ENCODE measurements at regions not wholly inside any gene's neighbourhood (a gene's known extent, or its start where the extent isn't known, plus 50 kb on each side); places are given as distances from the start of the nearest gene placed in this dataset.
"Not testable (repeated sequence)": the region's sequence is repeated elsewhere in the genome, so short reads cannot be mapped to it uniquely, and the experiment has no call there.

- not testable (repeated sequence) for H3K27ac ChIP-seq
Measured at GRCh38 chr1:109857702-109858101, 52.9 kb upstream of the CSF1 start.

DNA sequence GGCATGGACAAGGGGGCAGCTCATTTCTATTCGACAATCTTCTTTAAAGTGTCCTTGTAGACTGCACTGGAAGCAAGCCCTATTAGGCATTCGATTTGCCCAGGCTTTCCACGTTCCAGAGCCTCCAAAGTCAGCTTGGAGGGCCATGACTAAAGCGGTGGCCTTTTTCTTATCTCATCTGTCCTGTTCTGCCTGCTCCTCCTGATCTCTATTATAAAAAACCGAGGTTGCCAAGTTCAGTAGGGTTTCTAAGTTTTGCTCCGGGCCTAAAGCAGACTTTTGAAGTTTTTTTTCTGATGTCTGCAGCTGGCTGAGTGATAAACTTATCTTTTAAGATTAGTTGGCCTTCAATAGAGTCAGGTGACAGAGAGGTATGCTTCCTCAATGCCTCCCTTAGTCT lies 54.7 kb upstream of the CSF1 start:
- H3K27ac ChIP-seq, result not testable (repeated sequence)

DNA sequence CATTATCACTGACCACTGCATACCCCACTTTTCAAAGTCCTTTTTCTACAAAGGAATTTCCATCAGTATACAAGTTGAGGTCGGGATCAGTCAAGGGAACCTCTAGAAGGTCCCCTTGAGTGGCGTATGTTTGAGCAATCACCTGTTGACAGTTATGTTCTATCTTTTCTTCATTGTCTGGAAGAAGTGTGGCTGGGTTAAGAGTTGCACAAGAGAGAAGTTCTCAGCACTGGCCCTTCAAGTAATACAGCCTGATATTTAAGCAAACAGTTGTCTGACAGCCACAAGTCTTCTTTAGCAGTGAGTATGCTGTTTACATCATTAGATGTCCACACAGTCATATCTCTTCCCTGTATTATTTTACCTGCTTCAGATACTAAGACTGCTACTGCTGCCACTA lies 56.7 kb upstream of the CSF1 start:
- not testable (repeated sequence) for H3K27ac ChIP-seq

DNA sequence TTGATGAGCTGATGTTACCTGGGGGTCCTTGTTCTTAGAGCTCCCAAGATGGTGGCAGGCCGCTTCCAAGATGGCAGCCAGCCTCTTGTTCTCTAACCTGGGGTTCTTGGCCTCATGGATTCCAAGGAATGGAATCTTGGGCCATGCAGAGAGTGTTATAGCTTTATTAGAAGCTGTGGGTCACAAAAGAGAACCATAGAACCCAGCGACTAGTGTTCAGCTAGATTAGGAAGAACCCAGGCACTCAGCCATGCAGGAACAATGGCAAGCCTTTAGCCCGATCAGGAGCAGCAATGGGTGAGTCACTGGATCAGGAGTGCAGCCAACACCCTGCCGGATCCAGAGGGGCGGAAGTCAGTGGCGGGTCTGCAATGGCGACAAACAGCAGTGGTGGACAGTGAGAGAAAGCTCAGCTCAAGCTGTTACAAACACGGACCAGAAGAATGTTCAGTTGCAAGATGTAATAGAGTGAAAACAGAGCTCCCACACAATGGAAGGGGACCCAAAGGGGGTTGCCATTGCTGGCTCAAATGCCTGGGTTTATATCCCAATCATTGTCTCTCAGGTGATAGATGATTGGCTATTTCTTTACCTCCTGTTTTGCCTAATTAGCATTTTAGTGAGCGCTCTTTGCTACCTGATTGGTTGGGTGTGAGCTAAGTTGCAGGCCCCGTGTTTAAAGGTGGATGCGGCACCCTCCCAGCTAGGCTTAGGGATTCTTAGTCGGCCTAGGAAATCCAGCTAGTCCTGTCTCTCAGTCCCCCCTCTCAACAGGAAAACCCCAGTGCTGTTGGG lies 58.2 kb upstream of the CSF1 start:
- not testable (repeated sequence) for H3K27ac ChIP-seq

- TF ChIP-seq CTCF (conservative IDR thresholded peaks at IDR 0.05) (no peak), ZFX (IDR thresholded peaks at IDR 0.05) (no peak)
- H3K27ac ChIP-seq, result no peak overlapping the region
Measured at GRCh38 chr1:109850827-109851226, 59.8 kb upstream of the CSF1 start.

GRCh38 chr1:109850194-109850593 lies 60.5 kb upstream of the CSF1 start:
- H3K27ac ChIP-seq, result no peak overlapping the region
- TF ChIP-seq ZFX (IDR thresholded peaks at IDR 0.05) (no peak), CTCF (conservative IDR thresholded peaks at IDR 0.05) (no peak)

DNA sequence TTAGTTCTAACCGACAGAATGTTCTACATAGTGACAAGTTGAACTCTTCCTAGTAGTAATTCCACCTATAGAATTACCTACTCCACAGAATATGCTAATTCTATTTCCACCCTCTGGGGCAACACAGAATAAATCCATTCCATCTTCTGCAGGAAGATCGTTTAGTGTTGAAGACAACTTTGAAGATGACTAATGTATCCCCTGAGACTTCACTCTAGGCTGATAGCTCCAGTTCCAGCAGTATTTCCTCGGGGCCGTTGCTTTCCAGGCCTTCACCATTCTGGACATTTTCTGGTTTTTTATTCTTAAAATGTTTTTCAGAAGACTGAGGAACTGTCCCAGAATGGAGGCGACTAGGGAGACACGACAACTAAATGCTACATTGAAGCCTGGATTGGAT lies 61.0 kb upstream of the CSF1 start:
- TF ChIP-seq ZFX (IDR thresholded peaks at IDR 0.05) (no peak), CTCF (conservative IDR thresholded peaks at IDR 0.05) (no peak)
- peak overlapping the region; percentile 7; the same call in 1 of the 2 replicates for H3K27ac ChIP-seq

DNA sequence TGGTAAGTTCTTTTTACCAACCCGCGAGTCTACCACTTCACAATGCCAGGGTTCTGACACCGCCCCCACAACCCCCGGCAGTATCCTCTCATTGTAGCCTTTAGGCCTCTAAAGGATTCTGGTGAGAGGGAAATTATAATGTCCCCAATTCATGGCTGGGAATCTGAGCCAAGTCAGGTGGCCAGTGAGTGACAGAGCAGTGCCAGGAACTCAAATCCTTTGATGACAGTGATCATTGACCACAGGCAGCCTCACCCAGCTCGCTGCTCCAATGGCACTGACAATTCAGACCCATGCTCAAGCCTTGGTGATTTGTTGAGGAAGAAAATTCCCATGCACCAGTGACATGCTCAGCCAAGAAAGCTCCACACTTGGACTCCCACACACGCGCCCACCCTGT lies 63.4 kb upstream of the CSF1 start:
- H3K27ac ChIP-seq, result no peak overlapping the region
- TF ChIP-seq ZFX (IDR thresholded peaks at IDR 0.05) (no peak), CTCF (conservative IDR thresholded peaks at IDR 0.05) (no peak)

DNA sequence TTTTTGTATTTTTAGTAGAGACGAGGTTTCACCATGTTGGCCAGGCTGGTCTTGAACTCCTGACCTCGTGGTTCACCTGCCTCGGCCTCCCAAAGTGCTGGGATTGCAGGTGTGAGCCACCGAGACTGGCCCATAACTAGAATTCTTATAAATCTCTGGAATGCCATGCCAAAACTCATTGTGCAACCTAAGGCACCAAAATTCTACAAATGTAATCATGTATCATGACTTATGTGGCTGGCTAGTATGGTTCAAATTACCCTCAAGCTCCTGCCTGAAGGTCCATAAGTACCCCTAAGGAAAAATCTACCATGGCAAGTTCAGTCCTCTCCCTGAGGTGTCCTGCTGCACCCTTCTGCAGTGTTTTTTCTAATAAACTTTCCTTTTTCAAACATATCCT lies 63.8 kb upstream of the CSF1 start:
- TF ChIP-seq ZFX (IDR thresholded peaks at IDR 0.05) (no peak), CTCF (conservative IDR thresholded peaks at IDR 0.05) (no peak)
- no peak overlapping the region for H3K27ac ChIP-seq

DNA sequence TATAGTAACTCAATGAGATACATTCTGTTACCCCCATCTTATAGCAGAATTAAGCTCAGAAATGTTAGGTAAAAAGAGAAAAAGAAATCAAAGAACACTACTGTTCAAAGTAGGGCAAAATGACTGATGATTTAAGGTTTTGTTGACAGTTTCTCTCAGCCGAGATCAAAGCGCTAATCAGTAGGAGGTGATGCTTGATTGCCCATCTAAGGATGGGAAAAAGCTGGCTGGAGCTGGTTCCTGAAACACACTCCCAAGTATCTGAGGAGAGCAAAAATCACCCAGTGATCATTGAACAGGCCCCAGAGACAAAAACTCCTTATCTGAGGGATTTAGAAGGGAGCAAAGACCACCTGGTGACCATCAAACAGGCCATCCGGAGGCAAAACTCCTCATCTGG lies 64.5 kb upstream of the CSF1 start:
- TF ChIP-seq ZFX (IDR thresholded peaks at IDR 0.05), result no peak
- no peak for TF ChIP-seq CTCF (conservative IDR thresholded peaks at IDR 0.05)

More for the DNA sequence above, 64.5 kb upstream of the CSF1 start:
- H3K27ac ChIP-seq, result no peak overlapping the region

All from C4-2B (cell line).